AG09309 (cell line): ENCODE measurements at regions not wholly inside any gene's neighbourhood (a gene's known extent, or its start where the extent isn't known, plus 50 kb on each side); places are given as distances from the start of the nearest gene placed in this dataset.

Experiments used
- DNase-seq: peaks from one replicate; pipeline ENCODE4 v3.0.0-alpha.2; 2010; ENCODE audit warnings: low read depth
- H3K4me3 ChIP-seq: 2 replicates; pipeline ENCODE4 v1.5.1; 2011; ENCODE audit warnings: mild to moderate bottlenecking, low read depth, low read length, moderate library complexity; ENCODE audit not compliant: control insufficient read depth
- TF ChIP-seq, protein P1 (sequence below): IDR thresholded peaks from 2 replicates; pipeline ENCODE4 v1.5.1; 2011; ENCODE audit warnings: mild to moderate bottlenecking, low read depth, low read length, inconsistent platforms; ENCODE audit not compliant: insufficient read depth, control insufficient read depth; ENCODE audit errors: missing control alignments

DNA sequence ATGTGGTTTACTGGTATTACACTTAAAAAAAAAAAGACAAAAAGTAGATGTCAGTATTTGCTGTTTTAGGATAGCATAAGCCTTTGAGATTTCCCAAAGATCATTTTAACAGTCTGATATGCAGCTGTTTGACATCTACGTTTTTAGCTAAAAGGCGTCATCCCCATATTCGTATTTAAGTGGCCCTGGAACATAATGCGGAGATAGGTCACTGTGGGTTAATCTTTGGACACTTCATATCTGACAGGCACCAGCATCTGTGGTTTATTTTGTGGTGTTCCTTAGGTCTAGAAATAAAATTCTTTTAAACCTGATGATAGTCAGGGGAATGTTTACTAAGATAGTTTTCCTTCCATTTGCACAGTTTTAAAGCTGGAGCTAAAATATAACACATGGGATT, 313.7 kb downstream of the SOX4 start:
- H3K4me3 ChIP-seq, result no peak overlapping the region
- no peak for DNase-seq
- TF ChIP-seq, protein P1, sequence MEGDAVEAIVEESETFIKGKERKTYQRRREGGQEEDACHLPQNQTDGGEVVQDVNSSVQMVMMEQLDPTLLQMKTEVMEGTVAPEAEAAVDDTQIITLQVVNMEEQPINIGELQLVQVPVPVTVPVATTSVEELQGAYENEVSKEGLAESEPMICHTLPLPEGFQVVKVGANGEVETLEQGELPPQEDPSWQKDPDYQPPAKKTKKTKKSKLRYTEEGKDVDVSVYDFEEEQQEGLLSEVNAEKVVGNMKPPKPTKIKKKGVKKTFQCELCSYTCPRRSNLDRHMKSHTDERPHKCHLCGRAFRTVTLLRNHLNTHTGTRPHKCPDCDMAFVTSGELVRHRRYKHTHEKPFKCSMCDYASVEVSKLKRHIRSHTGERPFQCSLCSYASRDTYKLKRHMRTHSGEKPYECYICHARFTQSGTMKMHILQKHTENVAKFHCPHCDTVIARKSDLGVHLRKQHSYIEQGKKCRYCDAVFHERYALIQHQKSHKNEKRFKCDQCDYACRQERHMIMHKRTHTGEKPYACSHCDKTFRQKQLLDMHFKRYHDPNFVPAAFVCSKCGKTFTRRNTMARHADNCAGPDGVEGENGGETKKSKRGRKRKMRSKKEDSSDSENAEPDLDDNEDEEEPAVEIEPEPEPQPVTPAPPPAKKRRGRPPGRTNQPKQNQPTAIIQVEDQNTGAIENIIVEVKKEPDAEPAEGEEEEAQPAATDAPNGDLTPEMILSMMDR, result no peak

DNA sequence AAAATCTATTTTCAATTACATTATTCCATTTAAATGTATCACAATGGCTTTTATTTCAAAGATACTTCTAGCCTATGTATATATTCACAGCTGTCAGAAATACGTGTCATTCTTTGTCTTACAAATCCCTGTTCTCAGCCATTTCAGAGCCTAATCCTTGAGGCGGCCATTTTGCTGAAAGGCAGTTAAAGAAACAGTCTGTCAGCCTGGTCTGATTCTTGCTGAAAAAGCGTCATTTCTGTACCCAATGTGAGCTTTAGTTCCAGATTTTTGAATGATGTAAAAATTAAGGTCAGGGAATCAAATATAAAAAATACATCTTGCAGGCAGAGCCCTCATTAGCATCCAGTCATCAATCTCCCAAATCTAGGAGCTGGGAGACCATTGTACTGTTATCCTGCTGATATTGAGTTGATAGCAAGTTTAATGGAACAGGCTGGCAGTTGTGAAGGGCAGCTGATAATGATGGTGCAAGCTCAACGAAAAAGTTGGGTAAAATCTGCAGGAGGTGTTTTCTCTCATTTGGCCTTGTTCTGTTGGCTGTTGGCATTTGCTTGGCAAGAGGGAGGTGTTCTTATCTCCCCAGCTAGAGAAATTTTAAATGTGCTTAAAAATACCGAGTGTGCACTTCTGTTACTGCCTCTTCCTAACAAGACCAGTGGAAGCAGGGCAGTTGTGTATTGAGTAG, 314.8 kb downstream of the SOX4 start:
- no peak for DNase-seq
- TF ChIP-seq, protein P1, result no peak
- no peak overlapping the region for H3K4me3 ChIP-seq

DNA sequence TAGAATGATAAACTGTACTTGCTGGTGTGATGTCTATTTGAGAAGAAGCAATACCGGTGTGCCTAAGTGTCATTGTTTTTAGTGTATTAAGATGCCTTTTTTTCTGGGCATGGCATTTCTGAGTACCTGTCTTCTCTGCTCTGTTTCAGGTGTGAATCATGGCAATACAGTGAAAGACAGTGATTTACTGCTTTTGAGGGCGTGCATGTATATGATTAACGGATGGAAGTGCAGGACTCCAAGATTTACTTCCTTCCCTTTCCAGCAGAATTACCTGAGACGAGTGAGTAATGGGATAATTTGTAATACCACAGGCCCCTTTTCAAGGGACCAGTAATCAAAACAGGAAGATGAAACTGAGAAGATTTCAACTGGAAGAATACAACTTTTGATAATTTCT, 315.8 kb downstream of the SOX4 start:
- no peak overlapping the region for H3K4me3 ChIP-seq
- TF ChIP-seq, protein P1, result no peak
- DNase-seq, result no peak

DNA sequence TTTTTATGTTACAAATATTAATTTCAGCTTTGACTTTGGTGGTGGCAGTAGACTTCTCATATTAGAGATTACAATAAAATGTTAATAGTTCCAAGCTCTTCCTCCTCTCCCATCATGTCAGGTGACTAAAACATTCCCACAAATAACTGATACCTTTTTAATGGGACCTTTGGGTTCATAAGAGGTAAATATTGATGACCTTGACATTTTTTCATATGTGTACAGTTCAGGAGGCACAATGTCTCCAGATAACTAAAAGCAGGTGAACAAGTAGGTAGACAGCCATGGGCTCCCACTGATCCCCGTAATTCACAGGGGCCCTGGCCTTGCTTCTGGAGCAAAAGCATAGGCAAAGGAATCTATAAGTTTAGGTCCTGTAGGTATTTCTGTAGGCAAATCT, 317.7 kb downstream of the SOX4 start:
- TF ChIP-seq, protein P1, result no peak
- no peak overlapping the region for H3K4me3 ChIP-seq
- DNase-seq, result no peak

DNA sequence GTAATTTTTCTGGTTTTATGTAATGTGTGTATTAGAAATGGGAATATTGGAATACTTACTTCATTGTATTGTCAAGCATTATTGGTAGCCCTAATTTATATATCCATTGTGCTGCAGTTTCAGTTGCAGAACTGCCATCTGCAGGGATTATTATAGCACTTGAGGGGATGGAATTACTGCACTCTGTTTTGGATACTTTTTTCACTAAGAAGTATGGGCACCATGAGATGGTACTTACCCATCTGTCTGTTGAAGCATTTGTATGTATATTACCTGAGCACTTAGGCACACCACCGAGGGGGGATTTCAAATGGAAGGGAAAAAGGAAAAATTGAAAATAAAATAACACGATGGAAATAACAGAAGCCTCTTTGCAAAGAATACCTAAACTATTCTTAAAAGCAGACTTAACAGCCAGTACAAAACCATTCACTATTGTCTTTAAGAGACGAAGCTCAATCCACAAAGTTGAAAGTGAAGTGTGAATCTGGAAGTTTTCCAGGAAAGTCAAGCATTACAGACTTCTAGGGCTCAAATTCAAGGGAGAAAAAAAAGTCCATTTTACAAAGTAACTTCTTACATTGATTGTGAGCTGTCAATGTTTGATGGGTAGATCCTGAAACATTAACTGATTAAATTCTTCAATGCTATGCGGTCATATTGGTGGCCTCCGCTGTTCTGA, 318.7 kb downstream of the SOX4 start:
- no peak for DNase-seq

DNA sequence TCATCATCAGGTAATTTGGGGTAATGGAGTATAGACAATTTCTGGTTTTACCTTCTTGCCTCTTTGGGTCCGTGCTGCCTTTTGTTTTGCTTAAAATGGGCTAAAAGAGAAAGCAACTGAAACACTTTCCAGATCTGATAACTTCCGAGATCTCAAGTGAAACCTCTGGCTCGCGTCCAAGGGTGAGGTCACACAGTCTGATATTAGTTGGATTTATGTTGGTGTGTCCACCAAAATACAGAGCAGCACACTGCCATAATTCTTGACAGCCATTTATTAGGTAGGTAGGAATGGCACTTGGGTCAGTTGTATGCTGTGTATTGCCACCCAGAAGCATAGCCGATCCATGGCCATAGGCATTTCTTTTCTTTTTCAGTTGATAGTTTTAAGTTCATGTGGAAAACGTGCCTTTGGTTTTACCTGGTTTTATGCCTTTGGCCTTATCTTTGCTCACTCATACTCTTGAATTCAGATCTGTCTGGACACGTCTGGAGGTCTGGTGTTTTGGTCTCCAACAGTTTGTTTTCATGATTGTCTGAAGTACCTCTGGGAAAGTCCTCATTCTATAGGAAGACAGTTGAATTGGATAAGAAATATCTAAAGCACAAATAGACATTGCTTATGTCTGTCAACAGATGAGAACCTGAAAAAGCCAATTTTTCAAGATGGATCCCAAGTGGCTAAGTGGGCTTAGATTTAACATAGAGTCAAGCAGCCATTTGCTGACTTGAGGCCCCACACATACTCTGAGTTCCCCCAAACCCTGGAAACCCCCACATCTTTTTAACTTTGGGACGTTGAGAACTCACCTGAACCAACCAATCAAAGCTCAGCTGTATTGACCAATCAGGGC, 320.8 kb downstream of the SOX4 start:
- TF ChIP-seq, protein P1, result no peak
- DNase-seq, result no peak
- no peak overlapping the region for H3K4me3 ChIP-seq

More for the DNA sequence above, 318.7 kb downstream of the SOX4 start:
- no peak overlapping the region for H3K4me3 ChIP-seq
- TF ChIP-seq, protein P1, result no peak
